HCT116 (cell line): ENCODE measurements at regions not wholly inside any gene's neighbourhood (a gene's known extent, or its start where the extent isn't known, plus 50 kb on each side); places are given as distances from the start of the nearest gene placed in this dataset.

Source experiments
- ATAC-seq: fragments of 200-7000 bp; cut with Tn5 transposase; 2 replicates; pipeline ENCODE4 v1.9.1; 2020; ENCODE audit warnings: mild to moderate bottlenecking, moderate library complexity
- BruUV-seq: library from RNA; stranded (reverse); fragments of 400-500 nt; replicated peaks from 2 replicates; lab custom pipeline; 2021; lab: Mats Ljungman, UMichigan
- CTCF ChIA-PET: fragments of 300-600 bp; sonication (Branson Sonifier 250); formaldehyde crosslinking; loops from one replicate; lab custom pipeline; 2021; ENCODE audit warnings: antibody characterized with exemption; lab: Charles Lee
- POLR2A ChIA-PET: fragments of 300-600, 350-600 bp; sonication (Branson Sonifier 250); formaldehyde crosslinking; loops from one replicate; lab custom pipeline; 2021; ENCODE audit warnings: antibody characterized with exemption; lab: Charles Lee
- RAD21 ChIA-PET, 2 experiments: fragments of 300-600 bp; sonication (Branson Sonifier 250); formaldehyde crosslinking; loops; one replicate each; lab custom pipeline; 2023; ENCODE audit warnings: low total read pairs in 2 of 2; ENCODE audit not compliant: uncharacterized antibody in 2 of 2, unreplicated experiment in 2 of 2, low non-redundant PET in 1 of 2; lab: Charles Lee
- DNase-seq: peaks from one replicate; pipeline ENCODE4 v3.0.0-alpha.2; 2010; ENCODE audit warnings: low read depth, low spot score
- H2AFZ ChIP-seq: fragments of 200-600 bp; shearing (Covaris generic), sonication (generic); 2 replicates; pipeline ENCODE4 v1.6.1; 2017; ENCODE audit warnings: low read depth, mixed run types, mixed read lengths, antibody characterized with exemption, low read length; ENCODE audit not compliant: poor library complexity, severe bottlenecking
- H3K27ac ChIP-seq: 2 replicates; pipeline ENCODE4 v1.5.1; 2012; ENCODE audit warnings: low read depth, low read length
- H3K27me3 ChIP-seq: fragments of 200-600 bp; sonication (generic); 2 replicates; pipeline ENCODE4 v1.6.1; 2016; ENCODE audit warnings: mixed run types, low read length, mixed read lengths; ENCODE audit not compliant: insufficient read depth
- H3K36me3 ChIP-seq, 2 experiments: fragments of 200-500 bp in 1 of 2; fragments of 200-600 bp in 1 of 2; sonication (Bioruptor generic) in 1 of 2; sonication (generic) in 1 of 2; 2 replicates each; pipeline versions ENCODE4 v1.5.1 to v1.6.1; 2014 to 2016; ENCODE audit warnings: low read length in 2 of 2, inconsistent platforms in 1 of 2, mixed read lengths in 1 of 2, mixed run types in 1 of 2; ENCODE audit not compliant: insufficient read depth in 2 of 2, control insufficient read depth in 1 of 2
- H3K4me1 ChIP-seq, 2 experiments: fragments of 200-600 bp in 1 of 2; sonication (generic) in 1 of 2; 2 replicates each; pipeline versions ENCODE4 v1.5.1 to v1.6.1; 2012 to 2017; ENCODE audit warnings: low read length in 2 of 2, inconsistent platforms in 1 of 2, mild to moderate bottlenecking in 1 of 2, mixed read lengths in 1 of 2, mixed run types in 1 of 2, moderate library complexity in 1 of 2; ENCODE audit not compliant: insufficient read depth in 2 of 2, control insufficient read depth in 1 of 2
- H3K4me2 ChIP-seq: fragments of 200-600 bp; sonication (generic); 2 replicates; pipeline ENCODE4 v1.6.1; 2017; ENCODE audit warnings: mixed run types, low read length, mixed read lengths
- H3K4me3 ChIP-seq, 2 experiments: fragments of 200-600 bp in 1 of 2; sonication (generic) in 1 of 2; replicated peaks in 1 of 2; 2 replicates each; pipeline ENCODE4 v1.5.1; 2011 to 2016; ENCODE audit warnings: low read length in 2 of 2, control low read depth in 1 of 2, low read depth in 1 of 2, mild to moderate bottlenecking in 1 of 2, mixed read lengths in 1 of 2, mixed run types in 1 of 2
- H3K79me2 ChIP-seq: fragments of 200-600 bp; sonication (generic); 2 replicates; pipeline ENCODE4 v1.6.1; 2017; ENCODE audit warnings: mild to moderate bottlenecking, mixed run types, low read length, moderate library complexity, mixed read lengths; ENCODE audit not compliant: insufficient read depth
- H3K9ac ChIP-seq: fragments of 200-600 bp; sonication (generic); 2 replicates; pipeline ENCODE4 v1.6.1; 2016; ENCODE audit warnings: low read length, mixed read lengths
- H3K9me2 ChIP-seq: fragments of 200-600 bp; sonication (generic), shearing (Covaris generic); 2 replicates; pipeline ENCODE4 v1.6.1; 2017; ENCODE audit warnings: mixed run types, mild to moderate bottlenecking, moderate library complexity; ENCODE audit not compliant: insufficient read depth
- H3K9me3 ChIP-seq, 2 experiments: fragments of 200-500 bp in 1 of 2; fragments of 200-600 bp in 1 of 2; sonication (Bioruptor generic) in 1 of 2; sonication (generic) in 1 of 2; 2 replicates each; pipeline ENCODE4 v1.6.1; 2014 to 2017; ENCODE audit warnings: low read length in 2 of 2, mixed read lengths in 2 of 2, inconsistent platforms in 1 of 2, low read depth in 1 of 2, mild to moderate bottlenecking in 1 of 2, mixed run types in 1 of 2, moderate library complexity in 1 of 2; ENCODE audit not compliant: control insufficient read depth in 1 of 2, insufficient read depth in 1 of 2
- H4K20me1 ChIP-seq: fragments of 200-600 bp; sonication (generic), shearing (Covaris generic); 2 replicates; pipeline ENCODE4 v1.6.1; 2017; ENCODE audit warnings: mixed run types, mild to moderate bottlenecking, moderate library complexity; ENCODE audit not compliant: insufficient read depth
- CBX3 ChIP-seq: IDR thresholded peaks from 2 replicates; pipeline ENCODE4 v1.6.1; 2012; ENCODE audit warnings: low read depth
- EGR1 ChIP-seq: IDR thresholded peaks from 2 replicates; pipeline ENCODE4 v1.6.1; 2012; ENCODE audit warnings: low read depth
- EZH2phosphoT487 ChIP-seq: fragments of 200-600 bp; IDR thresholded peaks from 2 replicates; pipeline ENCODE4 v1.6.1; 2018; ENCODE audit warnings: antibody characterized with exemption, borderline replicate concordance
- FOSL1 ChIP-seq: IDR thresholded peaks from 2 replicates; pipeline ENCODE4 v1.6.1; 2012; ENCODE audit warnings: low read depth
- POLR2A ChIP-seq: IDR thresholded peaks from 2 replicates; pipeline ENCODE4 v1.7.0; 2011; ENCODE audit warnings: borderline replicate concordance; ENCODE audit not compliant: insufficient read depth, insufficient read length; ENCODE audit errors: extremely low read depth
- POLR2AphosphoS5 ChIP-seq: IDR thresholded peaks from 2 replicates; pipeline ENCODE4 v1.6.1; 2011; ENCODE audit warnings: mild to moderate bottlenecking, low read depth, low read length, moderate library complexity
- RAD21 ChIP-seq: IDR thresholded peaks from 2 replicates; pipeline ENCODE4 v1.6.1; 2012; ENCODE audit warnings: low read depth, mild to moderate bottlenecking
- SP1 ChIP-seq: IDR thresholded peaks from 2 replicates; pipeline ENCODE4 v1.6.1; 2012; ENCODE audit warnings: low read depth
- SRF ChIP-seq: IDR thresholded peaks from 2 replicates; pipeline ENCODE4 v1.6.1; 2012; ENCODE audit warnings: low read depth
- YY1 ChIP-seq: IDR thresholded peaks from 2 replicates; pipeline ENCODE4 v1.6.1; 2011; ENCODE audit warnings: low read length, low read depth, moderate library complexity, mild to moderate bottlenecking; ENCODE audit not compliant: insufficient replicate concordance; ENCODE audit errors: extremely low read depth
- ZFX ChIP-seq: fragments of 450-650 bp; IDR thresholded peaks from 2 replicates; pipeline ENCODE4 v1.6.1; 2017
- ZNF274 ChIP-seq: fragments of 200-500 bp; sonication (Bioruptor generic); IDR thresholded peaks from 2 replicates; pipeline ENCODE4 v1.6.1; 2014; ENCODE audit warnings: mild to moderate bottlenecking, low read depth, low read length, inconsistent platforms
- intact Hi-C: fragments of 100-400 bp; cut with micrococcal nuclease; formaldehyde crosslinking; loops from 2 replicates; pipeline ENCODE4 v1.10.0; 2022
- TF ChIP-seq, protein P1 (sequence below): IDR thresholded peaks from 2 replicates; pipeline ENCODE4 v1.6.1; 2012
- TF ChIP-seq, protein P2 (sequence below): IDR thresholded peaks from 2 replicates; pipeline ENCODE4 v1.6.1; 2012; ENCODE audit warnings: low read depth
- TF ChIP-seq, protein P3 (sequence below): IDR thresholded peaks from 2 replicates; pipeline ENCODE4 v1.6.1; 2011; ENCODE audit warnings: mild to moderate bottlenecking, low read length, moderate library complexity; ENCODE audit not compliant: insufficient replicate concordance; ENCODE audit errors: extremely low read depth

DNA sequence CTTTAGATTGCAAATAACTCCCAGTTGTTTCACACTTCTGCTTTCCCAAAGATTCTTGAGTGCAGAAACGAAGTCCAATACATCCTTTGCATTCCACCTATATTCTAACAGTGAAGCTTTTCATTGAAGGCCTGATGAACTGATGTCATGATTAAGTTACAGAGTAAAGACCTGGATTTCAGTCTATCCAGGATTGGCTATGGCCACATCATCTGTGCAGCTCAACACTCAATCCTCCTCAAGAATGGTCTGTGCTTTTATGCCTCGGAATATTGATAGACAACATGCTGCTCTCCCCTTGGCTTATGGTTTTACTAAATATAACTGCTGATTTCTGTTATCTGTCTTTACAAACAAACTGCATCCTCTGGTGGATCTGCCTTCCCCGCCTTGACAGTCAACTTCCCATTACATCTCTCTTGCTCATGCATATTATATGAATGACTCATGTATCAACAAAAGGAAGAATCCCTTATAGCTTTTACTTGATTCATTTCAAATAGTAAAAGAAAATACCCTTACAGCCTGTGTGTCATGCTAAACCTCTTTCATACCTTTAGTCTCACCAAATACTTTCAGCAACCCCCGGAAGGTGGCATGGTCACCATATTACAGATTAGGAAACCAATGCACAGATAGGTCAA is 59.5 kb downstream of the SCN11A start:
- Histone ChIP-seq H3K79me2 (no peaks in the 10 kb centered on the region), H3K9me2 (no peaks in the 10 kb centered on the region), H3K27ac (no peak overlapping the region), H3K4me1 (peaks cover 0 to 10% of the 10 kb centered on the region in 2 experiments; a peak in 2 of 4 replicates), H3K27me3 (peaks cover 29% of the 10 kb centered on the region), H3K9ac (no peak overlapping the region), H4K20me1 (no peaks in the 10 kb centered on the region), H3K9me3 (no peaks in the 10 kb centered on the region), H3K36me3 (no peaks in the 10 kb centered on the region), H2AFZ (no peak overlapping the region), H3K4me3 (no peak overlapping the region), H3K4me2 (peak overlapping the region; percentile 29; the same call in 1 of the 2 replicates)
- intact Hi-C loops: no loop called here
- ChIA-PET POLR2A (no interaction called here), CTCF (interaction anchor here (1.3 to 1.4 kb wide), 2 partner anchors 8 to 31 kb away, joined by 3 to 6 read pairs; no protein-coding TSS in a partner anchor), RAD21 (no interaction called here)
- ATAC-seq (peak; percentile 55; the same call in 1 of the 2 replicates), DNase-seq (no peak)
- TF ChIP-seq POLR2AphosphoS5 (no peak), SRF (no peak), CBX3 (no peak), YY1 (no peak), SP1 (no peak)
- TF ChIP-seq, protein P1, sequence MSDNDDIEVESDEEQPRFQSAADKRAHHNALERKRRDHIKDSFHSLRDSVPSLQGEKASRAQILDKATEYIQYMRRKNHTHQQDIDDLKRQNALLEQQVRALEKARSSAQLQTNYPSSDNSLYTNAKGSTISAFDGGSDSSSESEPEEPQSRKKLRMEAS: no peak
- no TSS peak for BruUV-seq

DNA sequence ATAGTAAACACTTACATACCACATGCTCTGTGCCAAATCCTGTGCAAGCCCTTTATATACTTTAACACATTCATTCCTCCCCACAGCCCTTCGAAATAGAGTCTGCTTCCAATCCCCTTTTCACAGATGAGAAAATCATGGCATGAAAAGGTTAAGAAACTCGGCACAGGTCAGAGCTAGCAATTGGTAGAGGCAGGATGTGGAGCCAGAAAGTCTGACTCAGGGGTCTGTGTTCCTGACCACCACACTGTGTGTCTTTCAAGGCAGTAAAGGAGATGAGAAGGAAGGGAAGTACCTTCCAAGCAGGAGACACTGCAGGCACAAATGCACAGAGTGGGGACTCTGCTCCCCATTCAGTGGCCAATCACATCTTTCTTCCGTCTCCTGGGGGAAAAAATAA is 61.1 kb downstream of the SCN11A start:
- ChIA-PET RAD21 (no interaction called here), CTCF (interaction anchor here (1.3 kb wide), 1 partner anchor 9 kb away, joined by 3 read pairs; no protein-coding TSS in a partner anchor), POLR2A (no interaction called here)
- intact Hi-C loops: no loop called here
- Histone ChIP-seq H3K4me3 (no peak overlapping the region), H3K36me3 (no peaks in the 10 kb centered on the region), H3K9me2 (no peaks in the 10 kb centered on the region), H3K9me3 (no peaks in the 10 kb centered on the region), H3K27ac (no peak overlapping the region), H3K4me1 (peaks cover 0 to 10% of the 10 kb centered on the region in 2 experiments; a peak in 2 of 4 replicates), H2AFZ (no peak overlapping the region), H3K79me2 (no peaks in the 10 kb centered on the region), H3K4me2 (no peak overlapping the region), H4K20me1 (no peaks in the 10 kb centered on the region), H3K27me3 (peaks cover 43% of the 10 kb centered on the region), H3K9ac (no peak overlapping the region)
- no peak for DNase-seq
- ATAC-seq: no peak
- BruUV-seq: no TSS peak
- TF ChIP-seq RAD21: no peak
- TF ChIP-seq EGR1: no peak
- TF ChIP-seq, protein P2, sequence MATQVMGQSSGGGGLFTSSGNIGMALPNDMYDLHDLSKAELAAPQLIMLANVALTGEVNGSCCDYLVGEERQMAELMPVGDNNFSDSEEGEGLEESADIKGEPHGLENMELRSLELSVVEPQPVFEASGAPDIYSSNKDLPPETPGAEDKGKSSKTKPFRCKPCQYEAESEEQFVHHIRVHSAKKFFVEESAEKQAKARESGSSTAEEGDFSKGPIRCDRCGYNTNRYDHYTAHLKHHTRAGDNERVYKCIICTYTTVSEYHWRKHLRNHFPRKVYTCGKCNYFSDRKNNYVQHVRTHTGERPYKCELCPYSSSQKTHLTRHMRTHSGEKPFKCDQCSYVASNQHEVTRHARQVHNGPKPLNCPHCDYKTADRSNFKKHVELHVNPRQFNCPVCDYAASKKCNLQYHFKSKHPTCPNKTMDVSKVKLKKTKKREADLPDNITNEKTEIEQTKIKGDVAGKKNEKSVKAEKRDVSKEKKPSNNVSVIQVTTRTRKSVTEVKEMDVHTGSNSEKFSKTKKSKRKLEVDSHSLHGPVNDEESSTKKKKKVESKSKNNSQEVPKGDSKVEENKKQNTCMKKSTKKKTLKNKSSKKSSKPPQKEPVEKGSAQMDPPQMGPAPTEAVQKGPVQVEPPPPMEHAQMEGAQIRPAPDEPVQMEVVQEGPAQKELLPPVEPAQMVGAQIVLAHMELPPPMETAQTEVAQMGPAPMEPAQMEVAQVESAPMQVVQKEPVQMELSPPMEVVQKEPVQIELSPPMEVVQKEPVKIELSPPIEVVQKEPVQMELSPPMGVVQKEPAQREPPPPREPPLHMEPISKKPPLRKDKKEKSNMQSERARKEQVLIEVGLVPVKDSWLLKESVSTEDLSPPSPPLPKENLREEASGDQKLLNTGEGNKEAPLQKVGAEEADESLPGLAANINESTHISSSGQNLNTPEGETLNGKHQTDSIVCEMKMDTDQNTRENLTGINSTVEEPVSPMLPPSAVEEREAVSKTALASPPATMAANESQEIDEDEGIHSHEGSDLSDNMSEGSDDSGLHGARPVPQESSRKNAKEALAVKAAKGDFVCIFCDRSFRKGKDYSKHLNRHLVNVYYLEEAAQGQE: no peak
- no peak for TF ChIP-seq POLR2A
- no peak for TF ChIP-seq SRF
- TF ChIP-seq POLR2AphosphoS5: no peak
- no peak for TF ChIP-seq EZH2phosphoT487
- no peak for TF ChIP-seq ZNF274
- TF ChIP-seq FOSL1: no peak
- TF ChIP-seq ZFX: no peak
- TF ChIP-seq, protein P3, sequence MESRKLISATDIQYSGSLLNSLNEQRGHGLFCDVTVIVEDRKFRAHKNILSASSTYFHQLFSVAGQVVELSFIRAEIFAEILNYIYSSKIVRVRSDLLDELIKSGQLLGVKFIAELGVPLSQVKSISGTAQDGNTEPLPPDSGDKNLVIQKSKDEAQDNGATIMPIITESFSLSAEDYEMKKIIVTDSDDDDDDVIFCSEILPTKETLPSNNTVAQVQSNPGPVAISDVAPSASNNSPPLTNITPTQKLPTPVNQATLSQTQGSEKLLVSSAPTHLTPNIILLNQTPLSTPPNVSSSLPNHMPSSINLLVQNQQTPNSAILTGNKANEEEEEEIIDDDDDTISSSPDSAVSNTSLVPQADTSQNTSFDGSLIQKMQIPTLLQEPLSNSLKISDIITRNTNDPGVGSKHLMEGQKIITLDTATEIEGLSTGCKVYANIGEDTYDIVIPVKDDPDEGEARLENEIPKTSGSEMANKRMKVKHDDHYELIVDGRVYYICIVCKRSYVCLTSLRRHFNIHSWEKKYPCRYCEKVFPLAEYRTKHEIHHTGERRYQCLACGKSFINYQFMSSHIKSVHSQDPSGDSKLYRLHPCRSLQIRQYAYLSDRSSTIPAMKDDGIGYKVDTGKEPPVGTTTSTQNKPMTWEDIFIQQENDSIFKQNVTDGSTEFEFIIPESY: no peak
- TF ChIP-seq SP1: no peak
